Activated CD4-positive, alpha-beta T cell treated with anti-CD3 and anti-CD28 coated beads for 36 hours (primary cell): ENCODE measurements at regions not wholly inside any gene's neighbourhood (a gene's known extent, or its start where the extent isn't known, plus 50 kb on each side); places are given as distances from the start of the nearest gene placed in this dataset.

Experiments used
- ATAC-seq: fragments of 200-7000 bp; cut with Tn5 transposase; one replicate; pipeline ENCODE4 v1.10.0; 2021; ENCODE audit warnings: mild to moderate bottlenecking, moderate library complexity
- CTCF ChIA-PET: fragments of 350-600 bp; sonication (Branson Sonifier 250); formaldehyde crosslinking; loops from one replicate; lab custom pipeline; 2021; ENCODE audit warnings: antibody characterized with exemption; lab: Charles Lee
- POLR2A ChIA-PET: fragments of 350-600 bp; sonication (Branson Sonifier 250); formaldehyde crosslinking; loops from one replicate; lab custom pipeline; 2021; ENCODE audit warnings: antibody characterized with exemption, inconsistent platforms; lab: Charles Lee
- DNase-seq: peaks from one replicate; pipeline ENCODE4 v3.0.0-alpha.2; 2020
- H3K27ac Mint-ChIP-seq: one replicate; pipeline ENCODE4 v1.8.0; 2021; ENCODE audit warnings: mixed read lengths
- H3K27me3 Mint-ChIP-seq: one replicate; pipeline ENCODE4 v1.8.0; 2021; ENCODE audit warnings: mixed read lengths
- H3K36me3 Mint-ChIP-seq: one replicate; pipeline ENCODE4 v1.8.0; 2021; ENCODE audit warnings: low read depth, mixed read lengths
- H3K4me1 Mint-ChIP-seq: one replicate; pipeline ENCODE4 v1.8.0; 2021; ENCODE audit warnings: mixed read lengths
- H3K4me3 Mint-ChIP-seq: one replicate; pipeline ENCODE4 v1.8.0; 2021; ENCODE audit warnings: mild to moderate bottlenecking, moderate library complexity, mixed read lengths
- H3K9me3 Mint-ChIP-seq: one replicate; pipeline ENCODE4 v1.8.0; 2021; ENCODE audit warnings: low read depth, mixed read lengths
- intact Hi-C, 2 experiments: fragments of 100-400 bp; cut with DNase I in 1 of 2; cut with micrococcal nuclease in 1 of 2; formaldehyde crosslinking; loops; one replicate each; pipeline versions ENCODE4 v1.14.2 to v1.15.1; 2022 to 2024; cut with DNase I, micrococcal nuclease

- Mint-ChIP-seq H3K4me1 (no peaks in the 10 kb centered on the region), H3K27ac (no peak overlapping the region), H3K36me3 (no peaks in the 10 kb centered on the region), H3K27me3 (peaks cover 11% of the 10 kb centered on the region), H3K4me3 (no peak overlapping the region), H3K9me3 (peaks cover 5% of the 10 kb centered on the region)
- intact Hi-C loops: no loop called here
- POLR2A ChIA-PET: no interaction called here
- no peak for ATAC-seq
- CTCF ChIA-PET: no interaction called here
- DNase-seq: no peak
Measured at GRCh38 chr2:238553159-238553558, 126.4 kb downstream of the ASB1 start.

GRCh38 chr2:238554468-238555315 lies 128.0 kb downstream of the ASB1 start:
- no peaks in the 10 kb centered on the region for H3K36me3 Mint-ChIP-seq
- H3K27ac Mint-ChIP-seq: no peak overlapping the region
- no peaks in the 10 kb centered on the region for H3K4me1 Mint-ChIP-seq
- intact Hi-C loops: no loop called here
- no peak for ATAC-seq
- peaks cover 3% of the 10 kb centered on the region for H3K27me3 Mint-ChIP-seq
- ChIA-PET CTCF (no interaction called here), POLR2A (no interaction called here)
- H3K4me3 Mint-ChIP-seq: no peak overlapping the region
- peaks cover 3% of the 10 kb centered on the region for H3K9me3 Mint-ChIP-seq
- no peak for DNase-seq

GRCh38 chr2:238555786-238556542 lies 129.2 kb downstream of the ASB1 start:
- ChIA-PET POLR2A (no interaction called here), CTCF (interaction anchor here (0.6 to 2.0 kb wide), 2 partner anchors 18 to 230 kb away, joined by 4 read pairs; no protein-coding TSS in a partner anchor)
- ATAC-seq (no peak), DNase-seq (no peak)
- H3K4me1 Mint-ChIP-seq: no peaks in the 10 kb centered on the region
- peaks cover 1% of the 10 kb centered on the region for H3K9me3 Mint-ChIP-seq
- no peak overlapping the region for H3K4me3 Mint-ChIP-seq
- no peak overlapping the region for H3K27ac Mint-ChIP-seq
- intact Hi-C loops: no loop called here
- H3K27me3 Mint-ChIP-seq: no peaks in the 10 kb centered on the region
- no peaks in the 10 kb centered on the region for H3K36me3 Mint-ChIP-seq

- H3K36me3 Mint-ChIP-seq: no peaks in the 10 kb centered on the region
- ChIA-PET CTCF (interaction anchor here (2.0 kb wide), 1 partner anchor 16 kb away, joined by 4 read pairs; no protein-coding TSS in a partner anchor), POLR2A (no interaction called here)
- H3K4me3 Mint-ChIP-seq: no peak overlapping the region
- peaks cover 1% of the 10 kb centered on the region for H3K9me3 Mint-ChIP-seq
- ATAC-seq: no peak
- H3K27me3 Mint-ChIP-seq: no peaks in the 10 kb centered on the region
- no peak for DNase-seq
- intact Hi-C loops: no loop called here
- H3K4me1 Mint-ChIP-seq: no peaks in the 10 kb centered on the region
- H3K27ac Mint-ChIP-seq: no peak overlapping the region
Measured at GRCh38 chr2:238557431-238557830, 130.7 kb downstream of the ASB1 start.

- ChIA-PET CTCF (no interaction called here), POLR2A (interaction anchor here (0.5 to 0.6 kb wide), 2 partner anchors 34 to 525 kb away, joined by 3 to 4 read pairs; no protein-coding TSS in a partner anchor)
- intact Hi-C loops: no loop called here
- Mint-ChIP-seq H3K27ac (no peak overlapping the region), H3K4me3 (no peak overlapping the region), H3K4me1 (no peaks in the 10 kb centered on the region), H3K9me3 (peaks cover 1% of the 10 kb centered on the region), H3K27me3 (no peaks in the 10 kb centered on the region), H3K36me3 (no peaks in the 10 kb centered on the region)
- no peak for DNase-seq
- ATAC-seq: no peak
Measured at GRCh38 chr2:238557936-238558335, 131.2 kb downstream of the ASB1 start.

- POLR2A ChIA-PET: interaction anchor here (0.5 to 0.6 kb wide), 2 partner anchors 34 to 525 kb away, joined by 3 to 4 read pairs; no protein-coding TSS in a partner anchor
- Mint-ChIP-seq H3K4me3 (no peak overlapping the region), H3K27ac (no peak overlapping the region), H3K9me3 (no peaks in the 10 kb centered on the region), H3K4me1 (no peaks in the 10 kb centered on the region), H3K27me3 (no peaks in the 10 kb centered on the region), H3K36me3 (no peaks in the 10 kb centered on the region)
- CTCF ChIA-PET: no interaction called here
- DNase-seq (no peak), ATAC-seq (no peak)
- intact Hi-C loops: no loop called here
Measured at GRCh38 chr2:238558456-238559099, 131.9 kb downstream of the ASB1 start.

GRCh38 chr2:238560234-238560633 lies 133.5 kb downstream of the ASB1 start:
- intact Hi-C loops: no loop called here
- Mint-ChIP-seq H3K9me3 (no peaks in the 10 kb centered on the region), H3K27me3 (no peaks in the 10 kb centered on the region), H3K4me3 (no peak overlapping the region), H3K36me3 (no peaks in the 10 kb centered on the region), H3K4me1 (no peaks in the 10 kb centered on the region), H3K27ac (no peak overlapping the region)
- CTCF ChIA-PET: no interaction called here
- ATAC-seq (no peak), DNase-seq (no peak)
- POLR2A ChIA-PET: no interaction called here

GRCh38 chr2:238561230-238561629 lies 134.5 kb downstream of the ASB1 start:
- Mint-ChIP-seq H3K36me3 (no peaks in the 10 kb centered on the region), H3K4me1 (no peaks in the 10 kb centered on the region), H3K4me3 (no peak overlapping the region), H3K9me3 (no peaks in the 10 kb centered on the region), H3K27ac (no peak overlapping the region), H3K27me3 (no peaks in the 10 kb centered on the region)
- DNase-seq (no peak), ATAC-seq (no peak)
- CTCF ChIA-PET: interaction anchor here (1.5 kb wide), 1 partner anchor 190 kb away, joined by 3 read pairs; no protein-coding TSS in a partner anchor
- intact Hi-C loops: no loop called here
- POLR2A ChIA-PET: no interaction called here

GRCh38 chr2:238562446-238562845 lies 135.7 kb downstream of the ASB1 start:
- CTCF ChIA-PET: interaction anchor here (1.5 kb wide), 1 partner anchor 192 kb away, joined by 3 read pairs; no protein-coding TSS in a partner anchor
- intact Hi-C loops: no loop called here

GRCh38 chr2:238563551-238563950 lies 136.8 kb downstream of the ASB1 start:
- ATAC-seq (no peak), DNase-seq (no peak)
- no peaks in the 10 kb centered on the region for H3K27me3 Mint-ChIP-seq
- H3K27ac Mint-ChIP-seq: no peak overlapping the region
- POLR2A ChIA-PET: no interaction called here
- H3K36me3 Mint-ChIP-seq: no peaks in the 10 kb centered on the region
- intact Hi-C loops: no loop called here
- CTCF ChIA-PET: no interaction called here
- H3K4me1 Mint-ChIP-seq: no peaks in the 10 kb centered on the region
- H3K4me3 Mint-ChIP-seq: no peak overlapping the region
- H3K9me3 Mint-ChIP-seq: no peaks in the 10 kb centered on the region

More at GRCh38 chr2:238562446-238562845, 135.7 kb downstream of the ASB1 start:
- no peaks in the 10 kb centered on the region for H3K9me3 Mint-ChIP-seq
- no peak overlapping the region for H3K4me3 Mint-ChIP-seq
- no peaks in the 10 kb centered on the region for H3K4me1 Mint-ChIP-seq
- DNase-seq: no peak
- ATAC-seq: no peak
- H3K36me3 Mint-ChIP-seq: no peaks in the 10 kb centered on the region
- POLR2A ChIA-PET: no interaction called here
- H3K27ac Mint-ChIP-seq: no peak overlapping the region
- H3K27me3 Mint-ChIP-seq: no peaks in the 10 kb centered on the region

- Mint-ChIP-seq H3K4me3 (no peak overlapping the region), H3K27me3 (no peaks in the 10 kb centered on the region), H3K9me3 (no peaks in the 10 kb centered on the region), H3K27ac (no peak overlapping the region), H3K4me1 (no peaks in the 10 kb centered on the region), H3K36me3 (no peaks in the 10 kb centered on the region)
- ATAC-seq (no peak), DNase-seq (no peak)
- intact Hi-C loops: no loop called here
- ChIA-PET POLR2A (no interaction called here), CTCF (no interaction called here)
Measured at GRCh38 chr2:238564286-238564920, 137.7 kb downstream of the ASB1 start.
